HG03280 (cell line): ENCODE measurements at regions not wholly inside any gene's neighbourhood (a gene's known extent, or its start where the extent isn't known, plus 50 kb on each side); places are given as distances from the start of the nearest gene placed in this dataset.
A peak's percentile ranks its signal among the peaks of the same experiment; 100 is the strongest.
"Not testable (repeated sequence)": the region's sequence is repeated elsewhere in the genome, so short reads cannot be mapped to it uniquely, and the experiment has no call there.

Experiments used
- ATAC-seq: cut with Tn5 transposase; IDR thresholded peaks from one replicate; pipeline ENCODE4 v1.9.1; 2021; ENCODE audit warnings: mild to moderate bottlenecking, moderate library complexity; ENCODE audit not compliant: unreplicated experiment

DNA sequence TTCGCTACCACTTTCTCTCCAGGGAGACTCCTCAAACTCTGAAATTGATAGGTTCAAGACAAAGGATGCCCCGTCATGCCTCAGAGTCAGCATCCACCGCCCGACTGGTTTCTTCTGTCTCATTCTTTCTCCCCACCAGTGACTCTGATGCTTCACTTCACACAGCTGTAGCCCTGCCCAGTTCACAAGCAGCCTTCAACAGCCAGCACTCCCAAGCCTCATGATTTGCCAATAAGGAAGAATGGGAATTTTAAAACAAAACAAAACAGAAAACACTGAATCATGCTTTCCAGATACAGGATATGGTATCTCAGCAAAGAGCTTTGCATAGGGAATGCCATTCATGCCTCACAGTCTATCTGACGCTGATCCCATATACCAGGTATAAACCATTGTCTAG lies 371.2 kb upstream of the RORB start:
- ATAC-seq: no peak

DNA sequence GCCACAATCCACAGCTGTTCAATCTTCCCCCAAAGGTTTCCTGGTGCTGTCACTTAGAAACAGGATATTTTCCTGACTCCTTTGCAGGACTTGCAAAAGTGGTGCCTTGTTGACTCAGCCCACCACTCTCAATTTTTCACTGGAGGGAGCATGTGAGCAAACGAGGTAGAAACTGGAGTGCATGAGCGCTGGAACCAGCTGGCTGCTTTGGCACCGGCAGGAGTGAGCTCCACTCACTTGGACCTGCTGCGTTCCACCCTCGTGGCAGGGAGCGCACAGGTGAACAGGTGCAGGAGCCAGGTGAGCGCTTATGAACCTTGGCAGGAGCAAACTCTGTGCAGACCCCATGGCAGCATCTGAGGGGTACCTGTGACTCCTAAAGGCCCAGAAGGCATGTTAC lies 364.1 kb upstream of the RORB start:
- no peak for ATAC-seq

GRCh38 chr9:74133921-74134320 lies 363.2 kb upstream of the RORB start:
- no peak for ATAC-seq

DNA sequence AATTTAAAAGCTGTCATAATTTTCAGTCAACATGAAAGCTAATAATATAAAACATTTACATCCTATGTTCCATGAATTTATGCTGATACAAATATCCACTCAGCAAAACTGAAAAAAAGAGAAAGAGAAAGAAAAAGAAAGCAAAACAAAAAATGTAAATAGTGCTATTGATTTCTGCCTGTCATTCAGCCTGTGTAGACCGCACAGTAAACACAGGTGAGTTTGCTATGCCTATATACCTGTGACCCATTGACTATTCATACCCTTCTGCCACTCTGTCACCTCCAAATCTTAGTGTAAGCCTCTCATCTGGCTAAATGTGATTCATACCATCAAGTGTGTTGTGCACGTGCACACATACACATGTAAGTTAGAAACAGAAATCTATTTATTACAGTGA lies 359.0 kb upstream of the RORB start:
- ATAC-seq: no peak

DNA sequence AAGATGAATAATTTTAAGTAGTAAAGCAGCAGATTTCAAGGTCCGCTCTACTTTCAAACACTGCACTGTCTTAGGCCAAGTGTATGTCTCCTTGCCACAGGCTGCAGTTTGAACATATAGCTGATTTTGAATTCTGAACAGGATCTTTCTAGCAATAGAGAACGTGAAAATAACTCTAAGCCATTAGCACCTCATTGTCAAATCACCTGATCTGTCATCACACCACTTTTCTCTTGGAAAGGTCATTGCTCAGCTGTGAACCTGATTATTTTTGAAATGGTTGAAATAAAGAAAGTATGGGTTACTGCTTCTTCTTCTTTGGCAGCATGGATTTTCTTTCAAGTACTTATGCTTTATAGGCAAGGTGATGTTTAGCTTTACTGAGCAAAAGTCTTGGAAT lies 357.0 kb upstream of the RORB start:
- no peak for ATAC-seq

DNA sequence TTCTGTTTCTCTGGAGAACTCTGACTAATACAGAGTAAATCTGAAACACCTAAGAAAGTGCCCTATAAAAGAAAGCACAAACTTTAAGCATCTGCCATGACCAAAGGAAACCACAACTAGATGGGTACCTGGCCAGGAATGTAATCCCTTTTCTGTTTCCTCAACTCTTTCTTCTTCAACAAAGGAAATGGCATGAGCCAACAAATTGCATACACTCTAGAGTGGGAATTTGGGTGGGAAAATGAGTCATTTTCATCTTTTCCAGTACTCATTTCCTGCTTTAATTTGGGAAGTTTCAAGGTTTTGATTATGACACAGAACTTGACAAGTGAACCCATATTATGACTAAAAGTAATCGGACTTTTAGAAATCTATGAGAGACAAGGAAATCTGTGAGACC lies 349.2 kb upstream of the RORB start:
- no peak for ATAC-seq

GRCh38 chr9:74172874-74173273 lies 324.3 kb upstream of the RORB start:
- ATAC-seq: peak; percentile 99

DNA sequence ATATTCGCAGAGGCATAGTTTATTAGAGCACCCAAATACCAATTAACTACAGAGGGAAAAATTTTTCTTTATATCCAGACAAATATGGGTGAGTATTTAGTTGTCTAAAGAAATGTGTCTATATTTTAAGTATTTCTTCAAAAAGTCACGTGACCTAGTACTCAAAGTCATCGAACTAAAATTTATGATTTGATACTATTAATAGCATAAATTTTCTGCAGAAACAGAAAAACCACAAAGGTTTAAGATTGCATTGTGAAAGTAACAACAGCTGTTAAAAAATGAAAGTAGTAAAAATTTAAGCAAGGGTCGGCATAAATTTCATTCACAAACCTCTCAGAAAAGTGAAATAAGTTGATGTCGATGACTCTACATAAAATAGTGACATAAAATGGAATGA lies 323.9 kb upstream of the RORB start:
- ATAC-seq: no peak

- ATAC-seq: not testable (repeated sequence)
These were observed 299.4 kb upstream of the RORB start for GRCh38 chr9:74197771-74198170.

DNA sequence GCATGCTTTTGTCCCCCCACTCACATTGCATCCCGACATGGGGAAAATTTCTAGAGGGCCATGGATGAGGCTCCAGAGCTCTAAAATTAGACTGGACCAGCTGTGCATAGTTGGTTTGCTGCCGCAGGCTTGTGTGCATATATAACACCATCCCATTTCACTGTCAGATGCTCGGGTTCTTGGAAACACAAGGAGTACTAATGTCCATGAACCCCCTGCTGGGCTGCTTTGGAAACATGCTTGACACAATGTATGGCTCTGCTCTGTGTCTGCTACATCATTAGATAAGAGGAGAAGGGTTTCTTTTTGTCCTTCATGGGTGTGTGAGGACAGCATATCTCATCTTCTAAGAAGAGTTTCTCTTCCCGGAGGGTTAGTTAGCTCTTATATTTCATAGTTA lies 292.1 kb upstream of the RORB start:
- ATAC-seq: no peak

DNA sequence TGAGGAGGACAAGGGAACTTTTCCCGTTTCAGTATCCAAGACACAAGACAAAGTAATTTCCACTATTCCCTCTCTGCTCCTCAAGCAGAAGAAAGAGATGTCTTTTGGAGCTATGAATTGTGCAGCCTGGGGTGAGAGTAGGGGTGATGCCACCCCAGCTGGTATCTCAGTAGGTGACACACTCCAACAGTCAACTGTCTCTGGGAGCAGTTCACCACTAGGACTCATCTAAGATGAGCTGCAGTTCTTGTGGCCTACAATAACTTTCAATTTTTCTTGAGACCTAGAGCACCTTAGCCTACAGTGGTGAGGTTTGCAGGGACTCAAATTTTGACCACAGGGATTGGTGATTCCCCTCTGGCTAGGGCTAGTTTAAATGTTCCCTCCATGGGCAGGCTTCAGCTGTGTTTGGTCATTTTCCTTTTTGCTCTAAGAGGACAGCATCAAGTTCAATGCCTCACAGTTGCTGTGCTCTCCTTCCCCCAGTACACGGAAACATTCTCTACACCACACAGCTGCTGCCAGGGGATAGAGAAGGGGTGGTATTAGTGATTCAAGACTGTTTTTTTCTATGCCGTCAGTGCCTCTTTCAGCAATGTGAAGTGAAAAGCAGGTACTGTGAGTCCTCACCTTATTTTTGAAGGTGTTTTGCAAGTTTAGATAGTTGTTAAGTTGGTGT lies 278.6 kb upstream of the RORB start:
- ATAC-seq: no peak

GRCh38 chr9:74220327-74220726 lies 276.8 kb upstream of the RORB start:
- ATAC-seq: no peak

DNA sequence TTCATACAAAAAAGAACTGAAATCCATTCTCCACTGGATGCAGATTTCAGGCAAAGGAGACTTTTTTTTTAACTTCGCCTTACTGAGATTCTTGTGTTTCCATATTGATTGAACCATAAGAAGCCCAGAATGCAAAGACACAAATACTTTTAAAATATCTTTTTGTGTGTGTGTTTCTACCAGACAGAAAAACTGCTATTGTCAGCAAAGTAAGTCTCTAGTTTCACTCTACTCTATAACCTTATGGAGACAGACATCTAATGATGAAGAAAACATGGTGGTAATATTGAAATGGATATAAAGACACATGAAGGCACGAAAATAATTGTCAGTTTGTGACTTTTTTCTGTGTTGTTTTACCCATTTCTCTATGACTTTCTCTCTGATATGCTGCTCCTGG lies 260.3 kb upstream of the RORB start:
- ATAC-seq: no peak

DNA sequence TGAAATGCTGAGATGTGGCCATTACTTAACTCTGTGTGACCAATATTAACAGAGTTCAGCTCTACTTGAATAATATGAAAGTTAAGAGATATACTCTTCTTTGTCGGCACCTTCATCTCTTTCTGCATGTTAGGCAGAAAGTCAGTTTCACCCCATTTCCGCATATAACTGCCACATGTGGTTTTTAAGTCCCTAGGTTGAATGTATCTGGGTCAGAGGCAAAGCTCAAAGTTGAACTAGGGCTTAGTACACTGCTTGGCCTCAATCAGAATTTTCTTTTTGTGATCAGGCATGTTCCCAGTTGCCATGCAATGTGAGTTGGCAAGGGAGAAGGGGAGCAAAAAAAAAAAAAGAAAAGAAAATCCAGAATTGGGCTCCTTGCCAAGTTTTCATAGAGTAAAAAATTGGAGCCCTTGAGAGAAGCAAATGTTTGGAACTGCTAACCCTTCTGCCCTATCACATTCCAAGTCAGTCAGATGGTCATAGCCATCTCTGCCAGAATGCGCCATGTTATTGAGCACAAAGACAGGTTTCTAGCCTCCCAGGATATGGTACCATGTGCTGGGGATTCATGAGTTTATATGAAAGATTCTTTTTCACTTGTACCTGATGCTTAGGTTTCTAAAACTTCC lies 251.2 kb upstream of the RORB start:
- no peak for ATAC-seq

DNA sequence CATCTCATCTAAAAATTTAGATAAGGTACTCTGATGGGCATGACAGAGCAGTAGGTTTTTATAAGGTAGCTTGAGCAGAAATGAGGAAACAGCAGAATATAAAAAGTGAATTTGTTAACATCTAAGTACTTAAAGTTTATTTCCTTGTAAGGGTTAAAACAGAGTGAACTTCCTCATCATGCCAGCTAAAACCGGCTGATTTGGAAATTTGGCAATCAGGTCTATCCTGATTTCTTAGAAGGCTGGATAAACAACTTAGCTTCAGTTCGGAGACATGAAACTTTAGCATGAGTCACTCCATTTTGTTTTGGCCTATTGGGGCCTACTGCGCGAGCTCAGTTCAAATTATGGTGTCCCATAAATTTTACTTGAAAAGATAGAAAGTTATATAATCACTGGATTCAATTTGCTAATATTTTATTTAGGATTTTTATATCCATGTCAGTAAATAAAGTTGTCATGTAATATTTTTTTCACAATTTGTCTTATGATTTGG lies 241.6 kb upstream of the RORB start:
- no peak for ATAC-seq

DNA sequence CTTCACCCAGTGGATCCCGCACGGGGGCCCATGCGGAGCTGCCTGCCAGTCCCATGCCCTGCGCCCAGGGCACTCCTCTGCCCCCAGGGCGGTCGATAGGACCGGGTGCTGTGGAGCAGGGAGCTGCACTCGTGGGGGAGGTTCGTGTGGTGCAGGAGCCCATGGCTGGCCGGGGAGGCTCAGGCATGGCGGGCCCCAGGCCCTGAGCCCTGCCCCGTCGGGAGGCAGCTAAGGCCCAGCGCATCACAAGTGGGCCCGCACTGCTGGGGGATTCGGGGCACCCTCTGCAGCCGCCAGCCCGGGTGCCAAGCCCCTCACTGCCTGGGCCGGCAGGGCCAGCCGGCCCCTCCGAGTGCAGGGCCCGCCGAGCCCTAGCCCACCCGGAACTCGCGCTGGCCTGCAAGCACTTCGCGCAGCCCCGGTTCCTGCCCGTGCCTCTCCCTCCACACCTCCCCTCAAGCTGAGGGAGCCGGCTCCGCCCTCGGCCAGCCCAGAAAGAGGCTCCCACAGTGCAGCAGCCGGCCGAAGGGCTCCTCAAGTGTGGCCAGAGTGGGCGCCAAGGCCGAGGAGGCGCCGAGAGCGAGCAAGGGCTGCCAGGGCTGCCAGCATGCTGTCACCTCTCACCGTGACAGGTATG lies 221.1 kb upstream of the RORB start:
- ATAC-seq: no peak

GRCh38 chr9:74277532-74277931 lies 219.6 kb upstream of the RORB start:
- peak; percentile 95 for ATAC-seq

GRCh38 chr9:74281674-74282073 lies 215.5 kb upstream of the RORB start:
- no peak for ATAC-seq

DNA sequence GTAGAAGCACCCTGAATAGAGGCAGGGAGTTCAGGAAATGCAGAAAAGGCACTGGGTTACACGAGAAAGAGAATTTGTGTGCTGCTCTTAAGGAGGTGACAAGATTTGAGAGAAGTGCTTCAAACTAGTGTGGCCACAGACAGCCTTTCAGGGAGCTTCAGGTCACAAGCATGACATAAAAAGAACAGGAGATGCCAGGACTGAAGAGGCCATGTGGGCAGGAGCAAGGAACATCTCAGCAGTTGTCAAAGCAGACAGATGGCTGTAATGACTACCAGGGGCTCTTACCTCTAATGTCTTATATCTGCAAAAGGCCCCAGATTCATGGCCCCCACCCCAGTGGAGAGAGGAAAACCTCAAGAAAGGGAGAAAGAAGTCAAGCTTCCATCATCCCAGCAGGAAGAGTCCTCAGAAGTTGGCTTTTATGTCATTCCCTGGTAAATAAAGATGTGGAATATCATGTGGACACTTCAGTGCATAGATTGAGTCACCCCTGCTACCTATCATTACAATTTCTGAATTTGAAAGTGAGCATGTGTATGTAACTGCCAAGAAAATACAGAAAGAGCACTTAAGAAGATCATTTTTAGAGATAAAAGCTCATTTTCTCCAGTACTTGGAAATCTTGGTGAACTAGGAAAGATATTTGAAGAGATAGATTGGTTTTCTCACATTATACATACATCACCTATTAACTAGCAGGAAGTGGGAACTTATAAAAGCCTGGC lies 214.4 kb upstream of the RORB start:
- ATAC-seq: no peak

- no peak for ATAC-seq
These were observed 212.3 kb upstream of the RORB start for GRCh38 chr9:74284581-74285450.

DNA sequence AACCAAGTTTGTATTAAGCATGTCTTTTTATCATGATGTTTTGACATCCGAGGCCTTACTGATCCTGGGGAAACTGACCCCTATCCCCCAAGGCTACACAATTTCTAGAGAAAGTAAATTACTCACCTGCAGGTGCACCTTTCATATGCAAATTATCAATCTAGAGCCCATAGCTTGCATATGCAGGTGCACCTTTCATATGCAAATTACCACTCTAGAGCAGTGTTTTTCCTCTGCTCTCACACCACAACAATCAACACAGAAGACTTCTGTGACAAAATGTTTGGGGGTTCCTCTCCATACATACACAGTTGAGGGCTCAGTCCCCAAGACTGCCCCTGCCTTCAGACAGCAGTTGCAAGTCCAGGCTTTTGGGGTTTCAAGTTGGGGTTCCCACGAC lies 203.7 kb upstream of the RORB start:
- no peak for ATAC-seq
